SU-DHL-6 (cell line): ENCODE measurements at regions not wholly inside any gene's neighbourhood (a gene's known extent, or its start where the extent isn't known, plus 50 kb on each side); places are given as distances from the start of the nearest gene placed in this dataset.

Source experiments
- EZH2phosphoT487 ChIP-seq: fragments of 200-600 bp; sonication (generic), shearing (Covaris generic); conservative IDR thresholded peaks from 2 replicates; pipeline ENCODE4 v1.6.1; 2018; ENCODE audit warnings: mild to moderate bottlenecking, antibody characterized with exemption, low read length, moderate library complexity, mixed read lengths
- TF ChIP-seq, protein P1 (sequence below): fragments of 200-600 bp; sonication (generic); IDR thresholded peaks from one replicate; pipeline ENCODE4 v1.5.1; 2017; ENCODE audit warnings: antibody characterized with exemption, mild to moderate bottlenecking, low read length, moderate library complexity; ENCODE audit not compliant: insufficient read depth, poor library complexity, severe bottlenecking

DNA sequence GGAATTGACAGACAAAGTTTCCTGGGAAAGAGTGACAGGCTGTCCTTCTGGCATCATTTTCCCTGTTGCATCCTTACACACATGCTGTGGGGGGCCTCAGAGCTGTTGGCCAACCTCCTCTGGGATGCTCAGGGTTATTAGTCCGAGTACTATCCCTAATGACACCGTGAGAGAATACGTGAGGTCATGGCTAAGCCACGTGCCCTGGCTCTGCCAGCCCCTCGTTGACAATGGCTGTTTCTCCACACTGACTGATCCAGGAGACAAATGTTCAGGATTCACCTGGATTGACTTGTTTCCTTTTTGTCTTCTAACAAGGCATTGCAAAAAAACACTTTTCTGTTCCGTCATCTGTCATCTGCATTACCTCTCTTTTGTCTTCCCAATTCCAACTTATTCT, 604.6 kb downstream of the TFAP2A start:
- TF ChIP-seq, protein P1, sequence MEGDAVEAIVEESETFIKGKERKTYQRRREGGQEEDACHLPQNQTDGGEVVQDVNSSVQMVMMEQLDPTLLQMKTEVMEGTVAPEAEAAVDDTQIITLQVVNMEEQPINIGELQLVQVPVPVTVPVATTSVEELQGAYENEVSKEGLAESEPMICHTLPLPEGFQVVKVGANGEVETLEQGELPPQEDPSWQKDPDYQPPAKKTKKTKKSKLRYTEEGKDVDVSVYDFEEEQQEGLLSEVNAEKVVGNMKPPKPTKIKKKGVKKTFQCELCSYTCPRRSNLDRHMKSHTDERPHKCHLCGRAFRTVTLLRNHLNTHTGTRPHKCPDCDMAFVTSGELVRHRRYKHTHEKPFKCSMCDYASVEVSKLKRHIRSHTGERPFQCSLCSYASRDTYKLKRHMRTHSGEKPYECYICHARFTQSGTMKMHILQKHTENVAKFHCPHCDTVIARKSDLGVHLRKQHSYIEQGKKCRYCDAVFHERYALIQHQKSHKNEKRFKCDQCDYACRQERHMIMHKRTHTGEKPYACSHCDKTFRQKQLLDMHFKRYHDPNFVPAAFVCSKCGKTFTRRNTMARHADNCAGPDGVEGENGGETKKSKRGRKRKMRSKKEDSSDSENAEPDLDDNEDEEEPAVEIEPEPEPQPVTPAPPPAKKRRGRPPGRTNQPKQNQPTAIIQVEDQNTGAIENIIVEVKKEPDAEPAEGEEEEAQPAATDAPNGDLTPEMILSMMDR = no peak
- TF ChIP-seq EZH2phosphoT487 = no peak
